WTC11 (cell line): ENCODE measurements at regions not wholly inside any gene's neighbourhood (a gene's known extent, or its start where the extent isn't known, plus 50 kb on each side); places are given as distances from the start of the nearest gene placed in this dataset.

Experiments
- AFF4 ChIP-seq: sonication (generic); formaldehyde crosslinking; IDR thresholded peaks from 2 replicates; pipeline ENCODE4 v1.8.1; 2023; ENCODE audit warnings: mild to moderate bottlenecking, missing genetic modification reagents, borderline replicate concordance
- ATF2 ChIP-seq: sonication (generic); formaldehyde crosslinking; IDR thresholded peaks from 2 replicates; pipeline ENCODE4 v1.8.1; 2022; ENCODE audit warnings: low read depth, missing genetic modification reagents, borderline replicate concordance
- E2F5 ChIP-seq: sonication (generic); formaldehyde crosslinking; IDR thresholded peaks from 2 replicates; pipeline ENCODE4 v1.8.1; 2022; ENCODE audit warnings: mild to moderate bottlenecking, moderate library complexity, missing genetic modification reagents
- ELF4 ChIP-seq: sonication (generic); formaldehyde crosslinking; IDR thresholded peaks from 2 replicates; pipeline ENCODE4 v1.8.1; 2022; ENCODE audit warnings: low read depth, mild to moderate bottlenecking, moderate library complexity, missing genetic modification reagents
- ESRRA ChIP-seq: sonication (generic); formaldehyde crosslinking; IDR thresholded peaks from 2 replicates; pipeline ENCODE4 v1.8.1; 2022; ENCODE audit warnings: mild to moderate bottlenecking, missing genetic modification reagents, borderline replicate concordance
- NFE2L1 ChIP-seq: sonication (generic); formaldehyde crosslinking; IDR thresholded peaks from 2 replicates; pipeline ENCODE4 v1.8.1; 2023; ENCODE audit warnings: missing genetic modification reagents
- NR1H2 ChIP-seq: sonication (generic); formaldehyde crosslinking; IDR thresholded peaks from 2 replicates; pipeline ENCODE4 v1.9.0; 2021; ENCODE audit warnings: mild to moderate bottlenecking, moderate library complexity, missing genetic modification reagents
- NR2C2 ChIP-seq: sonication (generic); formaldehyde crosslinking; IDR thresholded peaks from 2 replicates; pipeline ENCODE4 v1.8.0; 2022; ENCODE audit warnings: mild to moderate bottlenecking, missing genetic modification reagents
- NR3C1 ChIP-seq: sonication (generic); formaldehyde crosslinking; conservative IDR thresholded peaks from 2 replicates; pipeline ENCODE4 v1.8.1; 2023; ENCODE audit warnings: low read depth, mild to moderate bottlenecking, missing genetic modification reagents
- ZBTB21 ChIP-seq: sonication (generic); formaldehyde crosslinking; IDR thresholded peaks from 2 replicates; pipeline ENCODE4 v1.8.1; 2023; ENCODE audit warnings: mild to moderate bottlenecking, missing genetic modification reagents, borderline replicate concordance
- ZNF138 ChIP-seq: sonication (generic); formaldehyde crosslinking; conservative IDR thresholded peaks from 2 replicates; pipeline ENCODE4 v1.8.1; 2022; ENCODE audit warnings: mild to moderate bottlenecking, moderate library complexity, missing genetic modification reagents
- TF ChIP-seq, protein P1 (sequence below): fragments of 200-600 bp; IDR thresholded peaks from 2 replicates; pipeline ENCODE4 v1.8.0; 2022; ENCODE audit warnings: antibody characterized with exemption
- TF ChIP-seq, protein P2 (sequence below): sonication (generic); formaldehyde crosslinking; IDR thresholded peaks from 2 replicates; pipeline ENCODE4 v1.8.1; 2023; ENCODE audit warnings: mild to moderate bottlenecking, moderate library complexity, missing genetic modification reagents

- TF ChIP-seq ATF2 (CRISPR knock-in tag) (no peak), AFF4 (CRISPR knock-in tag) (no peak), NR1H2 (no peak), E2F5 (no peak), NR3C1 (CRISPR knock-in tag) (no peak), ESRRA (no peak), ZBTB21 (CRISPR knock-in tag) (no peak), ELF4 (CRISPR knock-in tag) (no peak), NFE2L1 (CRISPR knock-in tag) (no peak), ZNF138 (CRISPR knock-in tag) (no peak), NR2C2 (CRISPR knock-in tag) (no peak)
- TF ChIP-seq, protein P1, sequence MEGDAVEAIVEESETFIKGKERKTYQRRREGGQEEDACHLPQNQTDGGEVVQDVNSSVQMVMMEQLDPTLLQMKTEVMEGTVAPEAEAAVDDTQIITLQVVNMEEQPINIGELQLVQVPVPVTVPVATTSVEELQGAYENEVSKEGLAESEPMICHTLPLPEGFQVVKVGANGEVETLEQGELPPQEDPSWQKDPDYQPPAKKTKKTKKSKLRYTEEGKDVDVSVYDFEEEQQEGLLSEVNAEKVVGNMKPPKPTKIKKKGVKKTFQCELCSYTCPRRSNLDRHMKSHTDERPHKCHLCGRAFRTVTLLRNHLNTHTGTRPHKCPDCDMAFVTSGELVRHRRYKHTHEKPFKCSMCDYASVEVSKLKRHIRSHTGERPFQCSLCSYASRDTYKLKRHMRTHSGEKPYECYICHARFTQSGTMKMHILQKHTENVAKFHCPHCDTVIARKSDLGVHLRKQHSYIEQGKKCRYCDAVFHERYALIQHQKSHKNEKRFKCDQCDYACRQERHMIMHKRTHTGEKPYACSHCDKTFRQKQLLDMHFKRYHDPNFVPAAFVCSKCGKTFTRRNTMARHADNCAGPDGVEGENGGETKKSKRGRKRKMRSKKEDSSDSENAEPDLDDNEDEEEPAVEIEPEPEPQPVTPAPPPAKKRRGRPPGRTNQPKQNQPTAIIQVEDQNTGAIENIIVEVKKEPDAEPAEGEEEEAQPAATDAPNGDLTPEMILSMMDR, result no peak
- TF ChIP-seq, protein P2, sequence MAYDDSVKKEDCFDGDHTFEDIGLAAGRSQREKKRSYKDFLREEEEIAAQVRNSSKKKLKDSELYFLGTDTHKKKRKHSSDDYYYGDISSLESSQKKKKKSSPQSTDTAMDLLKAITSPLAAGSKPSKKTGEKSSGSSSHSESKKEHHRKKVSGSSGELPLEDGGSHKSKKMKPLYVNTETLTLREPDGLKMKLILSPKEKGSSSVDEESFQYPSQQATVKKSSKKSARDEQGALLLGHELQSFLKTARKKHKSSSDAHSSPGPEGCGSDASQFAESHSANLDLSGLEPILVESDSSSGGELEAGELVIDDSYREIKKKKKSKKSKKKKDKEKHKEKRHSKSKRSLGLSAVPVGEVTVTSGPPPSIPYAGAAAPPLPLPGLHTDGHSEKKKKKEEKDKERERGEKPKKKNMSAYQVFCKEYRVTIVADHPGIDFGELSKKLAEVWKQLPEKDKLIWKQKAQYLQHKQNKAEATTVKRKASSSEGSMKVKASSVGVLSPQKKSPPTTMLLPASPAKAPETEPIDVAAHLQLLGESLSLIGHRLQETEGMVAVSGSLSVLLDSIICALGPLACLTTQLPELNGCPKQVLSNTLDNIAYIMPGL (CRISPR knock-in tag), result no peak
Observed at GRCh38 chr15:31615643-31616415, 289.2 kb downstream of the KLF13 start.
